Nephron (organoid): ENCODE measurements at regions not wholly inside any gene's neighbourhood (a gene's known extent, or its start where the extent isn't known, plus 50 kb on each side); places are given as distances from the start of the nearest gene placed in this dataset.
A peak's percentile ranks its signal among the peaks of the same experiment; 100 is the strongest.

Experiments
- H3K27ac Mint-ChIP-seq, 3 experiments: 2 replicates each; pipeline ENCODE4 v1.8.0; 2020; ENCODE audit warnings: mixed read lengths in 3 of 3, mild to moderate bottlenecking in 2 of 3, moderate library complexity in 1 of 3
- H3K27me3 Mint-ChIP-seq: 2 replicates; pipeline ENCODE4 v1.8.0; 2021; ENCODE audit warnings: low read depth, mild to moderate bottlenecking, moderate library complexity, mixed read lengths
- H3K36me3 Mint-ChIP-seq: 2 replicates; pipeline ENCODE4 v1.8.0; 2020; ENCODE audit warnings: low read depth, mixed read lengths
- H3K4me1 Mint-ChIP-seq: 2 replicates; pipeline ENCODE4 v1.8.0; 2020; ENCODE audit warnings: mixed read lengths
- H3K4me3 Mint-ChIP-seq, 3 experiments: 2 replicates each; pipeline ENCODE4 v1.8.0; 2020; ENCODE audit warnings: mild to moderate bottlenecking in 3 of 3, mixed read lengths in 3 of 3, moderate library complexity in 2 of 3
- H3K9me3 Mint-ChIP-seq: 2 replicates; pipeline ENCODE4 v1.8.0; 2020; ENCODE audit warnings: mixed read lengths
- CTCF ChIP-seq, 3 experiments: fragments of 200-600 bp; sonication (generic); IDR thresholded peaks; one replicate each; pipeline ENCODE4 v1.5.0; 2021; ENCODE audit warnings: antibody characterized with exemption in 3 of 3; ENCODE audit not compliant: unreplicated experiment in 3 of 3

- TF ChIP-seq CTCF (IDR thresholded peaks at IDR 0.05; ENCODE audit: unreplicated experiment in 3 of 3): no peak
- no peak overlapping the region for H3K27ac Mint-ChIP-seq
- H3K9me3 Mint-ChIP-seq: no peaks in the 10 kb centered on the region
- H3K27me3 Mint-ChIP-seq: peaks cover 69% of the 10 kb centered on the region
- H3K36me3 Mint-ChIP-seq: no peaks in the 10 kb centered on the region
- no peaks in the 10 kb centered on the region for H3K4me1 Mint-ChIP-seq
- no peak overlapping the region for H3K4me3 Mint-ChIP-seq
Measured at GRCh38 chr1:34657849-34658248, 97.0 kb upstream of the GJB5 start.

- H3K36me3 Mint-ChIP-seq: no peaks in the 10 kb centered on the region
- no peak for TF ChIP-seq CTCF (IDR thresholded peaks at IDR 0.05; ENCODE audit: unreplicated experiment in 3 of 3)
- no peaks in the 10 kb centered on the region for H3K9me3 Mint-ChIP-seq
- H3K27me3 Mint-ChIP-seq: peaks cover 33% of the 10 kb centered on the region
- no peaks in the 10 kb centered on the region for H3K4me1 Mint-ChIP-seq
- H3K27ac Mint-ChIP-seq: no peak overlapping the region
- H3K4me3 Mint-ChIP-seq: no peak overlapping the region
Measured at GRCh38 chr1:34663031-34663430, 91.8 kb upstream of the GJB5 start.

GRCh38 chr1:34668063-34668462 lies 86.8 kb upstream of the GJB5 start:
- H3K4me1 Mint-ChIP-seq: no peaks in the 10 kb centered on the region
- H3K27ac Mint-ChIP-seq: no peak overlapping the region
- H3K27me3 Mint-ChIP-seq: peaks cover 25% of the 10 kb centered on the region
- no peaks in the 10 kb centered on the region for H3K36me3 Mint-ChIP-seq
- H3K4me3 Mint-ChIP-seq: no peak overlapping the region
- peaks cover 9% of the 10 kb centered on the region for H3K9me3 Mint-ChIP-seq
- no peak for TF ChIP-seq CTCF (IDR thresholded peaks at IDR 0.05; ENCODE audit: unreplicated experiment in 3 of 3)

GRCh38 chr1:34670982-34671381 lies 83.9 kb upstream of the GJB5 start:
- peaks cover 18% of the 10 kb centered on the region for H3K27me3 Mint-ChIP-seq
- no peak overlapping the region for H3K4me3 Mint-ChIP-seq
- no peaks in the 10 kb centered on the region for H3K4me1 Mint-ChIP-seq
- H3K27ac Mint-ChIP-seq: no peak overlapping the region
- H3K9me3 Mint-ChIP-seq: peaks cover 9% of the 10 kb centered on the region
- no peak for TF ChIP-seq CTCF (IDR thresholded peaks at IDR 0.05; ENCODE audit: unreplicated experiment in 3 of 3)
- H3K36me3 Mint-ChIP-seq: no peaks in the 10 kb centered on the region

- no peak for TF ChIP-seq CTCF (IDR thresholded peaks at IDR 0.05; ENCODE audit: unreplicated experiment in 3 of 3)
- Mint-ChIP-seq H3K27me3 (peaks cover 12% of the 10 kb centered on the region), H3K27ac (no peak overlapping the region), H3K36me3 (no peaks in the 10 kb centered on the region), H3K4me3 (no peak overlapping the region), H3K4me1 (no peaks in the 10 kb centered on the region), H3K9me3 (peaks cover 9% of the 10 kb centered on the region)
Measured at GRCh38 chr1:34671887-34672286, 83.0 kb upstream of the GJB5 start.

- H3K4me3 Mint-ChIP-seq: no peak overlapping the region
- H3K27me3 Mint-ChIP-seq: peaks cover 24% of the 10 kb centered on the region
- TF ChIP-seq CTCF (IDR thresholded peaks at IDR 0.05; ENCODE audit: unreplicated experiment in 3 of 3): peak; percentile 80 to 84 (median 83)
- H3K27ac Mint-ChIP-seq: no peak overlapping the region
- peaks cover 13% of the 10 kb centered on the region for H3K9me3 Mint-ChIP-seq
- H3K4me1 Mint-ChIP-seq: peaks cover 15% of the 10 kb centered on the region
- H3K36me3 Mint-ChIP-seq: no peaks in the 10 kb centered on the region
Measured at GRCh38 chr1:34681480-34682451, 73.1 kb upstream of the GJB5 start.
